Sigmoid colon (tissue), 6 donors: ENCODE measurements at regions not wholly inside any gene's neighbourhood (a gene's known extent, or its start where the extent isn't known, plus 50 kb on each side); places are given as distances from the start of the nearest gene placed in this dataset.

Source experiments
- DNase-seq: peaks from one replicate; pipeline ENCODE4 v3.0.0-alpha.2; 2019
- H3K27ac ChIP-seq, 4 donors: fragments of 200-600 bp; sonication (generic); one replicate each; pipeline ENCODE4 v1.5.1; 2016 to 2019; ENCODE audit warnings: mild to moderate bottlenecking in 1 of 4
- H3K27me3 ChIP-seq, 3 donors: fragments of 200-600 bp; sonication (generic); one replicate each; pipeline ENCODE4 v1.5.1; 2019; ENCODE audit warnings: mild to moderate bottlenecking in 1 of 3
- H3K36me3 ChIP-seq, 4 donors: fragments of 200-600 bp; sonication (generic); one replicate each; pipeline ENCODE4 v1.5.1; 2016 to 2019
- H3K4me1 ChIP-seq, 4 donors: fragments of 200-600 bp; sonication (generic); one replicate each; pipeline ENCODE4 v1.5.1; 2017 to 2019
- H3K4me3 ChIP-seq, 4 donors: fragments of 200-600 bp; sonication (generic); one replicate each; pipeline ENCODE4 v1.5.1; 2017 to 2019; ENCODE audit warnings: mild to moderate bottlenecking in 2 of 4, moderate library complexity in 1 of 4
- H3K9me3 ChIP-seq, 4 donors: fragments of 200-600 bp in 3 of 4; sonication (generic) in 3 of 4; one replicate each; pipeline versions ENCODE4 v1.5.1 to v1.6.1; 2013 to 2019
- CTCF ChIP-seq, 4 experiments: fragments of 450-650 bp in 3 of 4; fragments of 200-600 bp in 1 of 4; IDR thresholded peaks; one replicate each; pipeline ENCODE4 v1.5.1; 2016 to 2019; ENCODE audit warnings: antibody characterized with exemption in 4 of 4, mild to moderate bottlenecking in 3 of 4, moderate library complexity in 2 of 4
- EP300 ChIP-seq, 4 donors: sonication (generic); formaldehyde crosslinking; IDR thresholded peaks; one replicate each; pipeline ENCODE4 v1.6.1; 2017; ENCODE audit warnings: antibody characterized with exemption in 4 of 4
- POLR2A ChIP-seq, 2 donors: fragments of 450-650 bp; IDR thresholded peaks; one replicate each; pipeline ENCODE4 v1.6.1; 2016; ENCODE audit warnings: antibody characterized with exemption in 2 of 2, mild to moderate bottlenecking in 2 of 2, moderate library complexity in 2 of 2
- POLR2AphosphoS5 ChIP-seq, 4 donors: sonication (generic); formaldehyde crosslinking; IDR thresholded peaks; one replicate each; pipeline ENCODE4 v1.6.1; 2017; ENCODE audit warnings: antibody characterized with exemption in 4 of 4
- WGBS, 2 donors: extraction: QIAGEN DNeasy Blood & Tissue Kit; methylation state at CpG; one replicate each; pipeline ENCODE4 v1.1.7; 2013; 5-methylcytosine and 5-hydroxymethylcytosine counted together
- intact Hi-C: fragments of 100-400 bp; cut with DNase I; formaldehyde crosslinking; loops from one replicate; pipeline ENCODE4 v1.15.1; 2023
- donor health status: healthy with polysubstance abuse.
- donor health status: healthy.

GRCh38 chr9:12014488-12014887 is 678.7 kb upstream of the TYRP1 start:
- no peaks in the 10 kb centered on the region for H3K36me3 ChIP-seq
- DNase-seq = no peak
- intact Hi-C loops = no loop called here
- no peaks in the 10 kb centered on the region for H3K27me3 ChIP-seq
- WGBS, 2 donors = 95 to 96% methylated on average over 1 of the region's 1 CpG
- no peak overlapping the region for H3K4me3 ChIP-seq
- peaks cover 0 to 8% (median 4%) of the 10 kb centered on the region in 4 donors for H3K9me3 ChIP-seq
- no peak overlapping the region for H3K27ac ChIP-seq
- no peak for TF ChIP-seq EP300 (IDR thresholded peaks at IDR 0.05)
- TF ChIP-seq CTCF (IDR thresholded peaks at IDR 0.05) = no peak
- TF ChIP-seq POLR2A (IDR thresholded peaks at IDR 0.05) = no peak
- TF ChIP-seq POLR2AphosphoS5 (IDR thresholded peaks at IDR 0.05) = no peak
- H3K4me1 ChIP-seq = no peaks in the 10 kb centered on the region

GRCh38 chr9:12054235-12054634 is 639.0 kb upstream of the TYRP1 start:
- no peak for TF ChIP-seq EP300 (IDR thresholded peaks at IDR 0.05)
- TF ChIP-seq POLR2AphosphoS5 (IDR thresholded peaks at IDR 0.05) = no peak
- TF ChIP-seq CTCF (IDR thresholded peaks at IDR 0.05) = no peak
- TF ChIP-seq POLR2A (IDR thresholded peaks at IDR 0.05) = no peak
- no peak for DNase-seq
- 80 to 83% methylated on average over 8 of the region's 8 CpGs for WGBS, 2 donors
- Histone ChIP-seq H3K27me3 (no peaks in the 10 kb centered on the region), H3K4me1 (no peaks in the 10 kb centered on the region), H3K36me3 (no peaks in the 10 kb centered on the region), H3K9me3 (peaks cover 0 to 8% (median 3%) of the 10 kb centered on the region in 4 donors), H3K27ac (no peak overlapping the region), H3K4me3 (no peak overlapping the region)
- intact Hi-C loops = no loop called here

GRCh38 chr9:12056874-12057273 is 636.3 kb upstream of the TYRP1 start:
- DNase-seq = no peak
- H3K36me3 ChIP-seq = no peaks in the 10 kb centered on the region
- 88 to 95% methylated on average over 2 of the region's 2 CpGs for WGBS, 2 donors
- H3K4me3 ChIP-seq = no peak overlapping the region
- no peak overlapping the region for H3K27ac ChIP-seq
- peaks cover 0 to 8% (median 3%) of the 10 kb centered on the region in 4 donors for H3K9me3 ChIP-seq
- intact Hi-C loops = no loop called here
- no peaks in the 10 kb centered on the region for H3K27me3 ChIP-seq
- peaks cover 0 to 7% (median 0%) of the 10 kb centered on the region in 4 donors for H3K4me1 ChIP-seq
- TF ChIP-seq POLR2A (IDR thresholded peaks at IDR 0.05) (no peak), POLR2AphosphoS5 (IDR thresholded peaks at IDR 0.05) (no peak), EP300 (IDR thresholded peaks at IDR 0.05) (no peak), CTCF (IDR thresholded peaks at IDR 0.05) (no peak)

- intact Hi-C loops = no loop called here
- 16 to 23% methylated on average over 2 of the region's 2 CpGs for WGBS, 2 donors
- H3K27me3 ChIP-seq = no peaks in the 10 kb centered on the region
- no peaks in the 10 kb centered on the region for H3K36me3 ChIP-seq
- no peak for TF ChIP-seq POLR2A (IDR thresholded peaks at IDR 0.05)
- no peak for TF ChIP-seq POLR2AphosphoS5 (IDR thresholded peaks at IDR 0.05)
- no peak for TF ChIP-seq CTCF (IDR thresholded peaks at IDR 0.05)
- no peak for TF ChIP-seq EP300 (IDR thresholded peaks at IDR 0.05)
- H3K4me3 ChIP-seq = no peak overlapping the region
- peaks cover 0 to 1% (median 0%) of the 10 kb centered on the region in 4 donors for H3K9me3 ChIP-seq
- DNase-seq = no peak
- peaks cover 0 to 7% (median 0%) of the 10 kb centered on the region in 4 donors for H3K4me1 ChIP-seq
- no peak overlapping the region for H3K27ac ChIP-seq
These were observed 633.1 kb upstream of the TYRP1 start for GRCh38 chr9:12060067-12060466.

GRCh38 chr9:12060811-12061210 is 632.4 kb upstream of the TYRP1 start:
- 54 to 68% methylated on average over 2 of the region's 2 CpGs for WGBS, 2 donors

More at GRCh38 chr9:12060811-12061210, 632.4 kb upstream of the TYRP1 start:
- no peak for TF ChIP-seq POLR2A (IDR thresholded peaks at IDR 0.05)
- TF ChIP-seq CTCF (IDR thresholded peaks at IDR 0.05) = no peak
- TF ChIP-seq EP300 (IDR thresholded peaks at IDR 0.05) = no peak
- TF ChIP-seq POLR2AphosphoS5 (IDR thresholded peaks at IDR 0.05) = no peak
- Histone ChIP-seq H3K27ac (no peak overlapping the region), H3K36me3 (no peaks in the 10 kb centered on the region), H3K4me1 (peaks cover 0 to 7% (median 0%) of the 10 kb centered on the region in 4 donors), H3K9me3 (no peaks in the 10 kb centered on the region), H3K27me3 (no peaks in the 10 kb centered on the region), H3K4me3 (no peak overlapping the region)
- intact Hi-C loops = no loop called here
- no peak for DNase-seq
